Trophoblast cell (in vitro differentiated cells and primary cell): ENCODE measurements at regions not wholly inside any gene's neighbourhood (a gene's known extent, or its start where the extent isn't known, plus 50 kb on each side); places are given as distances from the start of the nearest gene placed in this dataset.

Source experiments
- DNase-seq, 2 donors: peaks; one replicate each; pipeline ENCODE4 v3.0.0-alpha.2; 2016
- H2AFZ ChIP-seq: 2 replicates; pipeline ENCODE4 v1.6.1; 2013; ENCODE audit warnings: low read length, moderate library complexity, mild to moderate bottlenecking; ENCODE audit not compliant: insufficient read depth, poor library complexity
- H2AK5ac ChIP-seq: 2 replicates; pipeline ENCODE4 v1.6.1; 2013; ENCODE audit warnings: mild to moderate bottlenecking, low read length
- H2BK120ac ChIP-seq: 2 replicates; pipeline ENCODE4 v1.6.1; 2013; ENCODE audit warnings: low read length, mild to moderate bottlenecking, moderate library complexity; ENCODE audit not compliant: insufficient read depth, poor library complexity
- H2BK12ac ChIP-seq: 2 replicates; pipeline ENCODE4 v1.6.1; 2013; ENCODE audit warnings: mild to moderate bottlenecking, low read length, moderate library complexity
- H2BK5ac ChIP-seq: 2 replicates; pipeline ENCODE4 v1.6.1; 2013; ENCODE audit warnings: low read length, low read depth, moderate library complexity, mild to moderate bottlenecking; ENCODE audit not compliant: poor library complexity
- H3K14ac ChIP-seq: 2 replicates; pipeline ENCODE4 v1.6.1; 2013; ENCODE audit warnings: mild to moderate bottlenecking, low read length
- H3K18ac ChIP-seq: 2 replicates; pipeline ENCODE4 v1.6.1; 2013; ENCODE audit warnings: mild to moderate bottlenecking, low read length
- H3K23ac ChIP-seq: 2 replicates; pipeline ENCODE4 v1.6.1; 2013; ENCODE audit warnings: low read length
- H3K27ac ChIP-seq: 2 replicates; pipeline ENCODE4 v1.5.1; 2013; ENCODE audit warnings: low read depth, mild to moderate bottlenecking, inconsistent platforms, low read length, moderate library complexity
- H3K27me3 ChIP-seq: 2 replicates; pipeline ENCODE4 v1.6.1; 2013; ENCODE audit warnings: inconsistent platforms, mild to moderate bottlenecking, low read length, moderate library complexity; ENCODE audit not compliant: insufficient read depth
- H3K36me3 ChIP-seq, 2 experiments: 1 replicate in 1 of 2; 2 replicates in 1 of 2; pipeline ENCODE4 v1.6.1; 2013; ENCODE audit warnings: low read length in 2 of 2, mild to moderate bottlenecking in 2 of 2, moderate library complexity in 1 of 2; ENCODE audit not compliant: insufficient read depth in 2 of 2, control insufficient read depth in 1 of 2
- H3K4ac ChIP-seq: 2 replicates; pipeline ENCODE4 v1.6.1; 2013; ENCODE audit warnings: low read depth, mild to moderate bottlenecking, low read length, moderate library complexity
- H3K4me1 ChIP-seq, 2 experiments: 1 replicate in 1 of 2; 2 replicates in 1 of 2; pipeline ENCODE4 v1.6.1; 2013; ENCODE audit warnings: low read length in 2 of 2, mild to moderate bottlenecking in 2 of 2, moderate library complexity in 1 of 2; ENCODE audit not compliant: insufficient read depth in 2 of 2, control insufficient read depth in 1 of 2
- H3K4me2 ChIP-seq: 2 replicates; pipeline ENCODE4 v1.6.1; 2013; ENCODE audit warnings: inconsistent platforms, mild to moderate bottlenecking, low read length, moderate library complexity
- H3K4me3 ChIP-seq: 2 replicates; pipeline ENCODE4 v1.5.1; 2013; ENCODE audit warnings: mild to moderate bottlenecking, low read depth, low read length, inconsistent platforms
- H3K79me1 ChIP-seq: one replicate; pipeline ENCODE4 v1.6.1; 2013; ENCODE audit warnings: low read length
- H3K79me2 ChIP-seq: 2 replicates; pipeline ENCODE4 v1.6.1; 2013; ENCODE audit warnings: low read length, mild to moderate bottlenecking; ENCODE audit not compliant: control insufficient read depth, insufficient read depth, poor library complexity
- H3K9ac ChIP-seq: 2 replicates; pipeline ENCODE4 v1.6.1; 2013; ENCODE audit warnings: mild to moderate bottlenecking, low read length
- H3K9me3 ChIP-seq: 2 replicates; pipeline ENCODE4 v1.6.1; 2013; ENCODE audit warnings: low read depth, mild to moderate bottlenecking, control low read depth, inconsistent platforms, low read length; ENCODE audit not compliant: insufficient read depth
- H4K12ac ChIP-seq: 2 replicates; pipeline ENCODE4 v1.6.1; 2013; ENCODE audit warnings: low read depth, mild to moderate bottlenecking, low read length, moderate library complexity
- H4K8ac ChIP-seq: 2 replicates; pipeline ENCODE4 v1.6.1; 2013; ENCODE audit warnings: low read depth, mild to moderate bottlenecking, low read length, moderate library complexity
- H4K91ac ChIP-seq: one replicate; pipeline ENCODE4 v1.6.1; 2013; ENCODE audit warnings: low read depth, mild to moderate bottlenecking, low read length, moderate library complexity
- WGBS: extraction: QIAGEN DNeasy Blood & Tissue Kit; methylation state at CpG from one replicate; pipeline ENCODE4 v1.1.7; 2013; ENCODE audit warnings: missing lambda C conversion rate; ENCODE audit not compliant: insufficient read length, insufficient coverage; ENCODE audit errors: extremely low coverage; 5-methylcytosine and 5-hydroxymethylcytosine counted together

- Histone ChIP-seq H3K4me1 (no peaks in the 10 kb centered on the region), H3K14ac (no peak overlapping the region), H3K27me3 (no peaks in the 10 kb centered on the region), H4K12ac (no peak overlapping the region), H3K4me3 (no peak overlapping the region), H3K23ac (no peak overlapping the region), H3K9ac (no peak overlapping the region), H2AK5ac (no peak overlapping the region), H3K4ac (no peak overlapping the region), H4K91ac (no peak overlapping the region), H2BK12ac (no peak overlapping the region), H3K18ac (no peak overlapping the region), H3K4me2 (no peak overlapping the region), H3K79me2 (no peaks in the 10 kb centered on the region), H2AFZ (no peak overlapping the region), H3K79me1 (no peaks in the 10 kb centered on the region), H2BK5ac (no peak overlapping the region), H3K27ac (no peak overlapping the region), H3K36me3 (no peaks in the 10 kb centered on the region), H4K8ac (no peak overlapping the region), H2BK120ac (no peak overlapping the region), H3K9me3 (no peaks in the 10 kb centered on the region)
- WGBS, result no CpG with 5 or more reads among the region's 2 CpGs
- no peak for DNase-seq
Measured at GRCh38 chr5:156218367-156219158, 108.4 kb upstream of the SGCD start.

GRCh38 chr5:156219483-156220005 lies 107.4 kb upstream of the SGCD start:
- H3K23ac ChIP-seq, result no peak overlapping the region
- no peak overlapping the region for H3K14ac ChIP-seq
- no peak overlapping the region for H3K27ac ChIP-seq
- H3K4me3 ChIP-seq, result no peak overlapping the region
- H3K4me1 ChIP-seq, result no peaks in the 10 kb centered on the region
- no peak overlapping the region for H2BK120ac ChIP-seq
- no peak overlapping the region for H2BK5ac ChIP-seq
- H3K27me3 ChIP-seq, result no peaks in the 10 kb centered on the region
- H4K91ac ChIP-seq, result no peak overlapping the region
- no peaks in the 10 kb centered on the region for H3K79me1 ChIP-seq
- no peaks in the 10 kb centered on the region for H3K9me3 ChIP-seq
- H2AFZ ChIP-seq, result no peak overlapping the region
- H3K79me2 ChIP-seq, result no peaks in the 10 kb centered on the region
- no peak overlapping the region for H4K12ac ChIP-seq
- H2BK12ac ChIP-seq, result no peak overlapping the region
- H3K18ac ChIP-seq, result no peak overlapping the region
- H4K8ac ChIP-seq, result no peak overlapping the region
- DNase-seq, result no peak
- H3K36me3 ChIP-seq, result no peaks in the 10 kb centered on the region
- WGBS, result no CpG with 5 or more reads among the region's 3 CpGs
- no peak overlapping the region for H3K4ac ChIP-seq
- no peak overlapping the region for H3K4me2 ChIP-seq
- H3K9ac ChIP-seq, result no peak overlapping the region
- H2AK5ac ChIP-seq, result no peak overlapping the region

DNA sequence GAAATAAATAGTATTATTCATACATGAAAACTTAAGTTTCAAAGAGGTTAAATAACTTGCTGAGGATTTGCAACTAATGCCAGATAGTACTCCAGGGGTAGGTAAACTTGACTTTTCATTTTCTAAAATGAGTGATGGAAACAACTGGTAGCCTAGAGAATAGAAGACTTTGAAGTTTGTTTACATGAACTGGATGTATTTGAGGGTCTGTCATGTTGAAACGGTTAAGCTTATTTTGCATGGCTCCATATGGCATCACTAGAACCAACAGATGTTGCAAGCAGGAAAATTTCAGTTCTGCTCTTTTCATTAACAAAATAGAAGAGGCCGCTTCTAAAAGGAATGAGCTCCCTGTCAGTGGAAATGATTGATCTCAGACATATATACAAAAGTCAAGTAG lies 105.1 kb upstream of the SGCD start:
- H3K79me2 ChIP-seq, result no peaks in the 10 kb centered on the region
- H3K4ac ChIP-seq, result no peak overlapping the region
- no CpG with 5 or more reads among the region's 2 CpGs for WGBS
- no peak overlapping the region for H3K4me2 ChIP-seq
- no peak overlapping the region for H4K91ac ChIP-seq
- H3K79me1 ChIP-seq, result no peaks in the 10 kb centered on the region
- no peaks in the 10 kb centered on the region for H3K4me1 ChIP-seq
- no peak overlapping the region for H4K8ac ChIP-seq
- H2BK120ac ChIP-seq, result no peak overlapping the region
- H3K27ac ChIP-seq, result no peak overlapping the region
- no peak overlapping the region for H4K12ac ChIP-seq
- no peaks in the 10 kb centered on the region for H3K9me3 ChIP-seq
- no peak overlapping the region for H3K23ac ChIP-seq
- no peak for DNase-seq
- H2BK12ac ChIP-seq, result no peak overlapping the region
- no peak overlapping the region for H3K18ac ChIP-seq
- no peak overlapping the region for H2AFZ ChIP-seq
- no peak overlapping the region for H2AK5ac ChIP-seq
- H3K27me3 ChIP-seq, result no peaks in the 10 kb centered on the region
- no peaks in the 10 kb centered on the region for H3K36me3 ChIP-seq
- no peak overlapping the region for H3K4me3 ChIP-seq
- H3K14ac ChIP-seq, result no peak overlapping the region
- H3K9ac ChIP-seq, result no peak overlapping the region
- H2BK5ac ChIP-seq, result no peak overlapping the region

- Histone ChIP-seq H3K79me2 (no peaks in the 10 kb centered on the region), H2BK12ac (no peak overlapping the region), H2AK5ac (no peak overlapping the region), H4K12ac (no peak overlapping the region), H3K79me1 (no peaks in the 10 kb centered on the region), H2AFZ (no peak overlapping the region), H3K18ac (no peak overlapping the region), H3K4me2 (no peak overlapping the region), H3K36me3 (no peaks in the 10 kb centered on the region), H3K9me3 (no peaks in the 10 kb centered on the region), H2BK5ac (no peak overlapping the region), H3K27me3 (no peaks in the 10 kb centered on the region), H3K4me1 (no peaks in the 10 kb centered on the region), H3K9ac (no peak overlapping the region), H3K14ac (no peak overlapping the region), H4K91ac (no peak overlapping the region), H4K8ac (no peak overlapping the region), H3K27ac (no peak overlapping the region), H3K23ac (peak overlapping the region; percentile 42), H3K4me3 (no peak overlapping the region), H3K4ac (no peak overlapping the region), H2BK120ac (no peak overlapping the region)
- DNase-seq, result no peak
- WGBS, result no CpG with 5 or more reads among the region's 3 CpGs
Measured at GRCh38 chr5:156223547-156223946, 103.4 kb upstream of the SGCD start.
